Astrocyte (in vitro differentiated cells and primary cell): ENCODE measurements at regions not wholly inside any gene's neighbourhood (a gene's known extent, or its start where the extent isn't known, plus 50 kb on each side); places are given as distances from the start of the nearest gene placed in this dataset.

ENCODE experiments used
- DNase-seq: peaks from one replicate; pipeline ENCODE4 v3.0.0-alpha.2; 2010; ENCODE audit warnings: low read depth
- FAIRE-seq: peaks from 2 replicates; lab custom pipeline; 2011; peaks lifted over from hg19 to GRCh38; lab: Jason Lieb, UNC
- H2AFZ ChIP-seq: 2 replicates; pipeline ENCODE4 v1.6.0; 2012; ENCODE audit warnings: low read depth, low read length, inconsistent platforms
- H3K27ac ChIP-seq: 2 replicates; pipeline ENCODE4 v1.5.1; 2011; ENCODE audit warnings: low read depth, low read length, inconsistent platforms
- H3K27me3 ChIP-seq: 2 replicates; pipeline ENCODE4 v1.6.0; 2011; ENCODE audit warnings: low read length, inconsistent platforms; ENCODE audit not compliant: insufficient read depth
- H3K36me3 ChIP-seq: 2 replicates; pipeline ENCODE4 v1.5.1; 2011; ENCODE audit warnings: low read length, inconsistent platforms; ENCODE audit not compliant: insufficient read depth
- H3K4me1 ChIP-seq: 2 replicates; pipeline ENCODE4 v1.5.1; 2011; ENCODE audit warnings: low read length, inconsistent platforms; ENCODE audit not compliant: insufficient read depth
- H3K4me2 ChIP-seq: 2 replicates; pipeline ENCODE4 v1.6.0; 2012; ENCODE audit warnings: low read length, inconsistent platforms
- H3K4me3 ChIP-seq: 2 replicates; pipeline ENCODE4 v1.5.1; 2011; ENCODE audit warnings: low read depth, mild to moderate bottlenecking, low read length, inconsistent platforms; ENCODE audit not compliant: insufficient read depth
- H3K79me2 ChIP-seq: 2 replicates; pipeline ENCODE4 v1.6.0; 2012; ENCODE audit warnings: mild to moderate bottlenecking, low read length, inconsistent platforms; ENCODE audit not compliant: insufficient read depth
- H3K9ac ChIP-seq: 2 replicates; pipeline ENCODE4 v1.6.0; 2012; ENCODE audit warnings: mild to moderate bottlenecking, low read length, inconsistent platforms
- H3K9me3 ChIP-seq: 2 replicates; pipeline ENCODE4 v1.5.1; 2012; ENCODE audit warnings: low read depth, mild to moderate bottlenecking, low read length, inconsistent platforms; ENCODE audit not compliant: insufficient read depth
- H4K20me1 ChIP-seq: 2 replicates; pipeline ENCODE4 v1.6.0; 2012; ENCODE audit warnings: low read length, inconsistent platforms; ENCODE audit not compliant: insufficient read depth
- H3K27ac Mint-ChIP-seq: one replicate; pipeline ENCODE4 v1.8.0; 2021; ENCODE audit warnings: mild to moderate bottlenecking, mixed read lengths; ENCODE audit not compliant: unreplicated experiment
- H3K27me3 Mint-ChIP-seq: one replicate; pipeline ENCODE4 v1.8.0; 2021; ENCODE audit warnings: low read depth, mixed read lengths; ENCODE audit not compliant: unreplicated experiment
- H3K36me3 Mint-ChIP-seq: one replicate; pipeline ENCODE4 v1.8.0; 2021; ENCODE audit warnings: low read depth, mixed read lengths; ENCODE audit not compliant: unreplicated experiment
- H3K4me1 Mint-ChIP-seq: one replicate; pipeline ENCODE4 v1.8.0; 2021; ENCODE audit warnings: low read depth, mixed read lengths; ENCODE audit not compliant: unreplicated experiment
- H3K4me3 Mint-ChIP-seq: one replicate; pipeline ENCODE4 v1.8.0; 2021; ENCODE audit warnings: mild to moderate bottlenecking, moderate library complexity, mixed read lengths; ENCODE audit not compliant: unreplicated experiment
- H3K9me3 Mint-ChIP-seq: one replicate; pipeline ENCODE4 v1.8.0; 2021; ENCODE audit warnings: mild to moderate bottlenecking, mixed read lengths; ENCODE audit not compliant: unreplicated experiment
- EZH2 ChIP-seq: IDR thresholded peaks from 2 replicates; pipeline ENCODE4 v1.6.1; 2012; ENCODE audit warnings: mild to moderate bottlenecking, low read length, inconsistent platforms; ENCODE audit not compliant: insufficient read depth
- TF ChIP-seq, protein P1 (sequence below): IDR thresholded peaks from 2 replicates; pipeline ENCODE4 v1.5.1; 2011; ENCODE audit warnings: low read depth, mild to moderate bottlenecking, inconsistent platforms, low read length, moderate library complexity; ENCODE audit not compliant: insufficient read depth

DNA sequence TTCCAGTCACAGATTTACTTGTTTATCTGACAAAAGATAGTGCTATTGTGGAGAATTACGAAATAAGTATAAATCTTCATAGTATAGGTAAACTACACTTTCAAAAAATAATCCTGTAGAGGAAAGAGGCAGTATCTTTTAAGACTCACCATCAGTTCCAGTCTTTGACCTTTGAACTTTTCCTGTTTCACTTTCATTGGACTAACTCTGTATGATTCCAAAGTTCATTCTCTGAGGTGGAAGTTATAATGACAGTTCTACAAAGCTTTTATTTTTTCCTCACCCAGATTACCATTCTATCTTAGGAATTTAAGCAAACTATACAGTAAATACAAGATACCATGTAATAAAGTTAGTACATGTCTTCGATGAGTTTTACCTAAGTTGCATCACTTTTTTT, 901.3 kb upstream of the SEMA6A start:
- H3K36me3 ChIP-seq = no peaks in the 10 kb centered on the region
- H3K9ac ChIP-seq = no peak overlapping the region
- H3K4me2 ChIP-seq = no peak overlapping the region
- H3K79me2 ChIP-seq = no peaks in the 10 kb centered on the region
- Mint-ChIP-seq H3K4me3 (no peak overlapping the region), H3K27ac (no peak overlapping the region), H3K9me3 (no peaks in the 10 kb centered on the region), H3K4me1 (no peaks in the 10 kb centered on the region), H3K36me3 (no peaks in the 10 kb centered on the region), H3K27me3 (no peaks in the 10 kb centered on the region)
- DNase-seq (no peak), FAIRE-seq (no peak)
- H3K27ac ChIP-seq = no peak overlapping the region
- no peaks in the 10 kb centered on the region for H3K27me3 ChIP-seq
- no peak overlapping the region for H3K4me3 ChIP-seq
- no peaks in the 10 kb centered on the region for H4K20me1 ChIP-seq
- no peaks in the 10 kb centered on the region for H3K4me1 ChIP-seq
- H3K9me3 ChIP-seq = peaks cover 3% of the 10 kb centered on the region
- TF ChIP-seq, protein P1, sequence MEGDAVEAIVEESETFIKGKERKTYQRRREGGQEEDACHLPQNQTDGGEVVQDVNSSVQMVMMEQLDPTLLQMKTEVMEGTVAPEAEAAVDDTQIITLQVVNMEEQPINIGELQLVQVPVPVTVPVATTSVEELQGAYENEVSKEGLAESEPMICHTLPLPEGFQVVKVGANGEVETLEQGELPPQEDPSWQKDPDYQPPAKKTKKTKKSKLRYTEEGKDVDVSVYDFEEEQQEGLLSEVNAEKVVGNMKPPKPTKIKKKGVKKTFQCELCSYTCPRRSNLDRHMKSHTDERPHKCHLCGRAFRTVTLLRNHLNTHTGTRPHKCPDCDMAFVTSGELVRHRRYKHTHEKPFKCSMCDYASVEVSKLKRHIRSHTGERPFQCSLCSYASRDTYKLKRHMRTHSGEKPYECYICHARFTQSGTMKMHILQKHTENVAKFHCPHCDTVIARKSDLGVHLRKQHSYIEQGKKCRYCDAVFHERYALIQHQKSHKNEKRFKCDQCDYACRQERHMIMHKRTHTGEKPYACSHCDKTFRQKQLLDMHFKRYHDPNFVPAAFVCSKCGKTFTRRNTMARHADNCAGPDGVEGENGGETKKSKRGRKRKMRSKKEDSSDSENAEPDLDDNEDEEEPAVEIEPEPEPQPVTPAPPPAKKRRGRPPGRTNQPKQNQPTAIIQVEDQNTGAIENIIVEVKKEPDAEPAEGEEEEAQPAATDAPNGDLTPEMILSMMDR = no peak
- TF ChIP-seq EZH2 = no peak
- no peak overlapping the region for H2AFZ ChIP-seq

DNA sequence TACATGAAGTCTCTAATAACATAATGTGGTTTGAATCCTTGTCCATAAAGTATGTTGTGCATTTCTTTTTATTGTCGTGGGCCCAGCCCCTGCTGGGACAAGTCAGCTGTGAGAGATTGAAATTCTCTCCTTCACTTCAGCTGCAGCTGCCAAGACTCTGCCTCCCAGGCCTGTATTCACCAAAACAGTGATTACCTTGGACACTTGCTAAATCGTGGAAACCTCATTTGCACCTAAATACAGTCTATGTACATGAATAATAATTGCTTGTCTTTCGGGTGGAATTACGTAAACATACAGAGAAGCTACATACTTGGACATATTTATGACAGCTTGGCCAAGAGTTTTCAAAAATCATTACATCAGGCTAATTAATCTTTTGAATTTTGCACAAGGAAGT, 898.5 kb upstream of the SEMA6A start:
- no peak overlapping the region for H3K27ac Mint-ChIP-seq
- TF ChIP-seq, protein P1 = no peak
- no peak for TF ChIP-seq EZH2
- no peaks in the 10 kb centered on the region for H3K9me3 Mint-ChIP-seq
- Histone ChIP-seq H3K79me2 (no peaks in the 10 kb centered on the region), H3K4me1 (no peaks in the 10 kb centered on the region), H3K4me2 (no peak overlapping the region), H3K27ac (no peak overlapping the region), H4K20me1 (no peaks in the 10 kb centered on the region), H3K9me3 (no peaks in the 10 kb centered on the region), H3K4me3 (no peak overlapping the region), H3K9ac (no peak overlapping the region), H3K36me3 (no peaks in the 10 kb centered on the region), H3K27me3 (no peaks in the 10 kb centered on the region), H2AFZ (no peak overlapping the region)
- H3K36me3 Mint-ChIP-seq = no peaks in the 10 kb centered on the region
- H3K4me1 Mint-ChIP-seq = no peaks in the 10 kb centered on the region
- FAIRE-seq = no peak
- no peak overlapping the region for H3K4me3 Mint-ChIP-seq
- no peak for DNase-seq
- H3K27me3 Mint-ChIP-seq = no peaks in the 10 kb centered on the region

DNA sequence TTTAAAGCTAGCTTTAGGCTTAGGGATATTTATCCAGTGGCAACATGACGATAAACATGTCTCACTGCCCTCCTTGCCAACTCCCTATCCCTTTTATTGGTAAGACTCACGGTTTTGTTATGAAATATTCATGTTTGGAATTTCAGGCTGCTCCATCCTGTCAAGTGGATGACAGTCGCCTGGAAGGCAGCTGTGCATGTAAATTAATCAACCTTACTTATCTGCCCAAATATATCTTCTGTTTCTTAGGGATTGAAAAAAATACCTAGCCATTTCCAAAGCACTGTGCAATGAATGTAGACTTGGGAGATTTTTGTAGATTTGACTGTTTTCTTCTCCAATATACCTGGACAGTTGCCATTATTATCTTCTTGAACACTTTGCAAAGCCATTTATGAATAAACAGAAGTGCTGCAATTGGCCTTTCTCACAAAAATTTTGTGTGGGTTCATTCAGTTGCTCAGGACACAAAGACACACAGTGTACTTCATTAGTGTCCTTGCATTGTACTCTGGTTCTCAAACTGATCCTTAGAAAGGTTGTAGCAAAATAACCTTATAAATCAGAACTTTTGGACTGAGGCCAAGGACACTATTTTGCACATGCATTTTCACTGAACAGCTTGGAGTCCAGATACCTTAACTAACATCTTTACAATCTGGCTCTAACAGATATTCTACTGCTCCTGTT, 889.4 kb upstream of the SEMA6A start:
- Histone ChIP-seq H2AFZ (no peak overlapping the region), H3K27ac (no peak overlapping the region), H3K4me1 (no peaks in the 10 kb centered on the region), H3K4me2 (no peak overlapping the region), H3K9me3 (no peaks in the 10 kb centered on the region), H3K4me3 (no peak overlapping the region), H4K20me1 (no peaks in the 10 kb centered on the region), H3K36me3 (no peaks in the 10 kb centered on the region), H3K27me3 (no peaks in the 10 kb centered on the region), H3K79me2 (no peaks in the 10 kb centered on the region), H3K9ac (no peak overlapping the region)
- no peak for TF ChIP-seq EZH2
- TF ChIP-seq, protein P1 = no peak
- DNase-seq (no peak), FAIRE-seq (no peak)
- no peaks in the 10 kb centered on the region for H3K9me3 Mint-ChIP-seq
- H3K36me3 Mint-ChIP-seq = no peaks in the 10 kb centered on the region
- H3K4me1 Mint-ChIP-seq = no peaks in the 10 kb centered on the region
- no peak overlapping the region for H3K4me3 Mint-ChIP-seq
- H3K27ac Mint-ChIP-seq = no peak overlapping the region
- H3K27me3 Mint-ChIP-seq = no peaks in the 10 kb centered on the region
